ENCODE measurements at regions not wholly inside any gene's neighbourhood (a gene's known extent, or its start where the extent isn't known, plus 50 kb on each side); places are given as distances from the start of the nearest gene placed in this dataset.

- no peak for TF ChIP-seq CTCF (conservative IDR thresholded peaks at IDR 0.05; ENCODE audit: low read length)
- TF ChIP-seq EZH2phosphoT487 (IDR thresholded peaks at IDR 0.05; ENCODE audit: borderline replicate concordance, low read depth, low read length) = no peak
Observed at GRCh38 chr5:155866971-155867370, 460.0 kb upstream of the SGCD start.
